ENCODE measurements at regions not wholly inside any gene's neighbourhood (a gene's known extent, or its start where the extent isn't known, plus 50 kb on each side); places are given as distances from the start of the nearest gene placed in this dataset.

- H2AFZ ChIP-seq (ENCODE audit: low read depth, low read length, severe bottlenecking), result no peak overlapping the region
- no peaks in the 10 kb centered on the region for H3F3A ChIP-seq (ENCODE audit: insufficient read depth)
- peaks cover 4% of the 10 kb centered on the region; the same call in 1 of the 2 replicates for H3K27me3 ChIP-seq (ENCODE audit: low read length)
- H4K20me1 ChIP-seq (ENCODE audit: low read depth, low read length), result no peaks in the 10 kb centered on the region
- H3K27ac ChIP-seq (ENCODE audit: low read depth, low read length), result no peak overlapping the region
- H3K4me3 ChIP-seq (ENCODE audit: insufficient read depth, low read length, poor library complexity, severe bottlenecking), result no peak overlapping the region
- H3K4me2 ChIP-seq (ENCODE audit: low read depth, low read length, poor library complexity, severe bottlenecking), result no peak overlapping the region
- H3K9me2 ChIP-seq (replicated peaks; ENCODE audit: insufficient read depth, low read length), result no peaks in the 10 kb centered on the region
- no peak for TF ChIP-seq EZH2phosphoT487 (conservative IDR thresholded peaks at IDR 0.05; ENCODE audit: low read length)
- TF ChIP-seq, protein P1, sequence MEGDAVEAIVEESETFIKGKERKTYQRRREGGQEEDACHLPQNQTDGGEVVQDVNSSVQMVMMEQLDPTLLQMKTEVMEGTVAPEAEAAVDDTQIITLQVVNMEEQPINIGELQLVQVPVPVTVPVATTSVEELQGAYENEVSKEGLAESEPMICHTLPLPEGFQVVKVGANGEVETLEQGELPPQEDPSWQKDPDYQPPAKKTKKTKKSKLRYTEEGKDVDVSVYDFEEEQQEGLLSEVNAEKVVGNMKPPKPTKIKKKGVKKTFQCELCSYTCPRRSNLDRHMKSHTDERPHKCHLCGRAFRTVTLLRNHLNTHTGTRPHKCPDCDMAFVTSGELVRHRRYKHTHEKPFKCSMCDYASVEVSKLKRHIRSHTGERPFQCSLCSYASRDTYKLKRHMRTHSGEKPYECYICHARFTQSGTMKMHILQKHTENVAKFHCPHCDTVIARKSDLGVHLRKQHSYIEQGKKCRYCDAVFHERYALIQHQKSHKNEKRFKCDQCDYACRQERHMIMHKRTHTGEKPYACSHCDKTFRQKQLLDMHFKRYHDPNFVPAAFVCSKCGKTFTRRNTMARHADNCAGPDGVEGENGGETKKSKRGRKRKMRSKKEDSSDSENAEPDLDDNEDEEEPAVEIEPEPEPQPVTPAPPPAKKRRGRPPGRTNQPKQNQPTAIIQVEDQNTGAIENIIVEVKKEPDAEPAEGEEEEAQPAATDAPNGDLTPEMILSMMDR (IDR thresholded peaks at IDR 0.05; ENCODE audit: insufficient read depth, low read length, poor library complexity, severe bottlenecking), result no peak
- H3K79me2 ChIP-seq (ENCODE audit: insufficient read depth, low read length), result no peaks in the 10 kb centered on the region
- no peaks in the 10 kb centered on the region for H3K9me3 ChIP-seq (ENCODE audit: insufficient read depth, low read length)
- H3K9ac ChIP-seq (ENCODE audit: low read length), result no peak overlapping the region
- no peaks in the 10 kb centered on the region for H3K36me3 ChIP-seq (ENCODE audit: low read length)
These were observed 146.9 kb upstream of the PHACTR1 start for GRCh38 chr6:12569646-12570045.

- H3K79me2 ChIP-seq (ENCODE audit: insufficient read depth, low read length), result no peaks in the 10 kb centered on the region
- H4K20me1 ChIP-seq (ENCODE audit: low read depth, low read length), result no peaks in the 10 kb centered on the region
- H3K27me3 ChIP-seq (ENCODE audit: low read length), result peaks cover 4% of the 10 kb centered on the region; the same call in 1 of the 2 replicates
- H2AFZ ChIP-seq (ENCODE audit: low read depth, low read length, severe bottlenecking), result no peak overlapping the region
- no peaks in the 10 kb centered on the region for H3F3A ChIP-seq (ENCODE audit: insufficient read depth)
- H3K27ac ChIP-seq (ENCODE audit: low read depth, low read length), result no peak overlapping the region
- H3K4me3 ChIP-seq (ENCODE audit: insufficient read depth, low read length, poor library complexity, severe bottlenecking), result no peak overlapping the region
- no peak overlapping the region for H3K9ac ChIP-seq (ENCODE audit: low read length)
- no peak for TF ChIP-seq EZH2phosphoT487 (conservative IDR thresholded peaks at IDR 0.05; ENCODE audit: low read length)
- TF ChIP-seq, protein P1 (IDR thresholded peaks at IDR 0.05; ENCODE audit: insufficient read depth, low read length, poor library complexity, severe bottlenecking), result no peak
- no peaks in the 10 kb centered on the region for H3K9me3 ChIP-seq (ENCODE audit: insufficient read depth, low read length)
- H3K9me2 ChIP-seq (replicated peaks; ENCODE audit: insufficient read depth, low read length), result no peaks in the 10 kb centered on the region
- no peaks in the 10 kb centered on the region for H3K36me3 ChIP-seq (ENCODE audit: low read length)
- no peak overlapping the region for H3K4me2 ChIP-seq (ENCODE audit: low read depth, low read length, poor library complexity, severe bottlenecking)
These were observed 146.0 kb upstream of the PHACTR1 start for GRCh38 chr6:12570461-12571030.

GRCh38 chr6:12572896-12573827, 143.4 kb upstream of the PHACTR1 start:
- Histone ChIP-seq H3K27ac (ENCODE audit: low read depth, low read length) (no peak overlapping the region), H3K9me3 (ENCODE audit: insufficient read depth, low read length) (no peaks in the 10 kb centered on the region), H3K36me3 (ENCODE audit: low read length) (no peaks in the 10 kb centered on the region), H4K20me1 (ENCODE audit: low read depth, low read length) (no peaks in the 10 kb centered on the region), H3K27me3 (ENCODE audit: low read length) (peaks cover 4% of the 10 kb centered on the region; the same call in 1 of the 2 replicates), H2AFZ (ENCODE audit: low read depth, low read length, severe bottlenecking) (no peak overlapping the region), H3K79me2 (ENCODE audit: insufficient read depth, low read length) (no peaks in the 10 kb centered on the region), H3K4me3 (ENCODE audit: insufficient read depth, low read length, poor library complexity, severe bottlenecking) (no peak overlapping the region), H3K9me2 (replicated peaks; ENCODE audit: insufficient read depth, low read length) (no peaks in the 10 kb centered on the region), H3K4me2 (ENCODE audit: low read depth, low read length, poor library complexity, severe bottlenecking) (no peak overlapping the region), H3K9ac (ENCODE audit: low read length) (no peak overlapping the region), H3F3A (ENCODE audit: insufficient read depth) (no peaks in the 10 kb centered on the region)
- no peak for TF ChIP-seq EZH2phosphoT487 (conservative IDR thresholded peaks at IDR 0.05; ENCODE audit: low read length)
- TF ChIP-seq, protein P1 (IDR thresholded peaks at IDR 0.05; ENCODE audit: insufficient read depth, low read length, poor library complexity, severe bottlenecking), result no peak
